ENCODE measurements at regions not wholly inside any gene's neighbourhood (a gene's known extent, or its start where the extent isn't known, plus 50 kb on each side); places are given as distances from the start of the nearest gene placed in this dataset.

DNA sequence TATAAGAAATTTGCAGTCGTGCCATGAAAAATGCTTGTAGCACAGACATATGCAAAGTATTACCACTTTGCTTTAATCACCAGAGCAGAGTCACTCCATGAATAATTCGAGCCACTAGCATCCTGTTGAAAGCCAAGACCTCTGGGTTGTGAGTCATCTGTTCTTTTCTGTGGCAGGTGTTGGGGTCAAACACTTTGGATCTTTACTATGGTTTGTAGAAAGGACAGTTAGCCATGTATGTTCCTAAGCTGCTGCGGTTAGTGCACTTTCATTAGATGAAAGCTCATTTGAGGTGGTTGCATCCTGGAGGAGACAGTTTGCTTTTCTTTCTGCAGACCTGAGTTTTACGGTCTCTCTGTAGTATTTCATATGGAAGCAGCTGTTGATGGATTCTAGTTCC is 223.7 kb downstream of the DMRT2 start:
- H3K4me3 ChIP-seq: no peak overlapping the region
- ChIA-PET CTCF (no interaction called here), POLR2A (no interaction called here)
- H3K4me2 ChIP-seq: no peak overlapping the region
- ATAC-seq (no peak), FAIRE-seq (no peak), DNase-seq (ENCODE audit: low read depth in 1 of 2, low spot score in 1 of 2) (no peak)
- no peaks in the 10 kb centered on the region for H3K9me3 ChIP-seq
- 20% methylated on average over 4 of the region's 4 CpGs for WGBS (ENCODE audit: missing lambda C conversion rate)
- H3K4me1 ChIP-seq: no peaks in the 10 kb centered on the region
- TF ChIP-seq NPAS2 (CRISPR knock-in tag; IDR thresholded peaks at IDR 0.05; ENCODE audit: borderline replicate concordance): no peak
- no peak for TF ChIP-seq RAD21 (conservative IDR thresholded peaks at IDR 0.05 in 1 of 2, IDR thresholded peaks at IDR 0.05 in 1 of 2)
- TF ChIP-seq, protein P1, sequence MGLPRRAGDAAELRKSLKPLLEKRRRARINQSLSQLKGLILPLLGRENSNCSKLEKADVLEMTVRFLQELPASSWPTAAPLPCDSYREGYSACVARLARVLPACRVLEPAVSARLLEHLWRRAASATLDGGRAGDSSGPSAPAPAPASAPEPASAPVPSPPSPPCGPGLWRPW (IDR thresholded peaks at IDR 0.05): no peak
- no peak for TF ChIP-seq ZC3H11A (IDR thresholded peaks at IDR 0.05)
- no peak for TF ChIP-seq RNF2 (IDR thresholded peaks at IDR 0.05; ENCODE audit: borderline replicate concordance, low read depth)
- TF ChIP-seq, protein P2, sequence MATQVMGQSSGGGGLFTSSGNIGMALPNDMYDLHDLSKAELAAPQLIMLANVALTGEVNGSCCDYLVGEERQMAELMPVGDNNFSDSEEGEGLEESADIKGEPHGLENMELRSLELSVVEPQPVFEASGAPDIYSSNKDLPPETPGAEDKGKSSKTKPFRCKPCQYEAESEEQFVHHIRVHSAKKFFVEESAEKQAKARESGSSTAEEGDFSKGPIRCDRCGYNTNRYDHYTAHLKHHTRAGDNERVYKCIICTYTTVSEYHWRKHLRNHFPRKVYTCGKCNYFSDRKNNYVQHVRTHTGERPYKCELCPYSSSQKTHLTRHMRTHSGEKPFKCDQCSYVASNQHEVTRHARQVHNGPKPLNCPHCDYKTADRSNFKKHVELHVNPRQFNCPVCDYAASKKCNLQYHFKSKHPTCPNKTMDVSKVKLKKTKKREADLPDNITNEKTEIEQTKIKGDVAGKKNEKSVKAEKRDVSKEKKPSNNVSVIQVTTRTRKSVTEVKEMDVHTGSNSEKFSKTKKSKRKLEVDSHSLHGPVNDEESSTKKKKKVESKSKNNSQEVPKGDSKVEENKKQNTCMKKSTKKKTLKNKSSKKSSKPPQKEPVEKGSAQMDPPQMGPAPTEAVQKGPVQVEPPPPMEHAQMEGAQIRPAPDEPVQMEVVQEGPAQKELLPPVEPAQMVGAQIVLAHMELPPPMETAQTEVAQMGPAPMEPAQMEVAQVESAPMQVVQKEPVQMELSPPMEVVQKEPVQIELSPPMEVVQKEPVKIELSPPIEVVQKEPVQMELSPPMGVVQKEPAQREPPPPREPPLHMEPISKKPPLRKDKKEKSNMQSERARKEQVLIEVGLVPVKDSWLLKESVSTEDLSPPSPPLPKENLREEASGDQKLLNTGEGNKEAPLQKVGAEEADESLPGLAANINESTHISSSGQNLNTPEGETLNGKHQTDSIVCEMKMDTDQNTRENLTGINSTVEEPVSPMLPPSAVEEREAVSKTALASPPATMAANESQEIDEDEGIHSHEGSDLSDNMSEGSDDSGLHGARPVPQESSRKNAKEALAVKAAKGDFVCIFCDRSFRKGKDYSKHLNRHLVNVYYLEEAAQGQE (IDR thresholded peaks at IDR 0.05): no peak
- TF ChIP-seq JUNB (IDR thresholded peaks at IDR 0.05): no peak
- no peak for TF ChIP-seq JUN (IDR thresholded peaks at IDR 0.05)
- TF ChIP-seq ZNF302 (CRISPR knock-in tag; IDR thresholded peaks at IDR 0.05): no peak
- TF ChIP-seq RFX5 (IDR thresholded peaks at IDR 0.05): no peak
- TF ChIP-seq CHD4 (IDR thresholded peaks at IDR 0.05; ENCODE audit: borderline replicate concordance): no peak
- H3K27ac ChIP-seq: no peak overlapping the region

DNA sequence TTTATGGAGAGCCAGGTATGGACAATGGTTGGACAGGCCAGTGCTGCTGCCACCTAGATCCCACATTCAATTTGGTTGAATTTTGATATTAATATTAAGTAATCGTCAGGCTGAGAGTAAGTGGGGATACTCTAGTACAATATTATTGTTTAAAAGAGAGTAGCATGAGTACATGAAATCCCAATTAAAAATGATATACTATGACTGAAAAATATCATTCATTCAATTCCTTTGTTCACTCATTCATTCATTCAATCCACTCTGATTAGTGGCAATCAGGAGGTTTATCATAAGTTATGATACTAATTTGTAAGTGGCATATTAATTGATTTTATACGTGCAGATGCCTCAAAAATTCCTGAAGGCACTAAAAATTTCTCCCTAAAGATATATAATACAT is 224.2 kb downstream of the DMRT2 start:
- no peaks in the 10 kb centered on the region for H3K9me3 ChIP-seq
- CTCF ChIA-PET: no interaction called here
- DNase-seq (ENCODE audit: low read depth in 1 of 2, low spot score in 1 of 2) (no peak), FAIRE-seq (no peak), ATAC-seq (no peak)
- POLR2A ChIA-PET: no interaction called here
- H3K4me3 ChIP-seq: no peak overlapping the region
- no peaks in the 10 kb centered on the region for H3K4me1 ChIP-seq
- H3K27ac ChIP-seq: no peak overlapping the region
- no peak overlapping the region for H3K4me2 ChIP-seq
- no peak for TF ChIP-seq RFX5 (IDR thresholded peaks at IDR 0.05)
- TF ChIP-seq CHD2 (IDR thresholded peaks at IDR 0.05; ENCODE audit: low read length, partially characterized antibody): no peak
- TF ChIP-seq SREBF2 (IDR thresholded peaks at IDR 0.05): no peak
- TF ChIP-seq, protein P3, sequence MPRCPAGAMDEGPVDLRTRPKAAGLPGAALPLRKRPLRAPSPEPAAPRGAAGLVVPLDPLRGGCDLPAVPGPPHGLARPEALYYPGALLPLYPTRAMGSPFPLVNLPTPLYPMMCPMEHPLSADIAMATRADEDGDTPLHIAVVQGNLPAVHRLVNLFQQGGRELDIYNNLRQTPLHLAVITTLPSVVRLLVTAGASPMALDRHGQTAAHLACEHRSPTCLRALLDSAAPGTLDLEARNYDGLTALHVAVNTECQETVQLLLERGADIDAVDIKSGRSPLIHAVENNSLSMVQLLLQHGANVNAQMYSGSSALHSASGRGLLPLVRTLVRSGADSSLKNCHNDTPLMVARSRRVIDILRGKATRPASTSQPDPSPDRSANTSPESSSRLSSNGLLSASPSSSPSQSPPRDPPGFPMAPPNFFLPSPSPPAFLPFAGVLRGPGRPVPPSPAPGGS (IDR thresholded peaks at IDR 0.05): no peak
- TF ChIP-seq TFCP2L1 (CRISPR knock-in tag; IDR thresholded peaks at IDR 0.05): no peak
- no peak for TF ChIP-seq EP300 (IDR thresholded peaks at IDR 0.05)
- TF ChIP-seq, protein P4, sequence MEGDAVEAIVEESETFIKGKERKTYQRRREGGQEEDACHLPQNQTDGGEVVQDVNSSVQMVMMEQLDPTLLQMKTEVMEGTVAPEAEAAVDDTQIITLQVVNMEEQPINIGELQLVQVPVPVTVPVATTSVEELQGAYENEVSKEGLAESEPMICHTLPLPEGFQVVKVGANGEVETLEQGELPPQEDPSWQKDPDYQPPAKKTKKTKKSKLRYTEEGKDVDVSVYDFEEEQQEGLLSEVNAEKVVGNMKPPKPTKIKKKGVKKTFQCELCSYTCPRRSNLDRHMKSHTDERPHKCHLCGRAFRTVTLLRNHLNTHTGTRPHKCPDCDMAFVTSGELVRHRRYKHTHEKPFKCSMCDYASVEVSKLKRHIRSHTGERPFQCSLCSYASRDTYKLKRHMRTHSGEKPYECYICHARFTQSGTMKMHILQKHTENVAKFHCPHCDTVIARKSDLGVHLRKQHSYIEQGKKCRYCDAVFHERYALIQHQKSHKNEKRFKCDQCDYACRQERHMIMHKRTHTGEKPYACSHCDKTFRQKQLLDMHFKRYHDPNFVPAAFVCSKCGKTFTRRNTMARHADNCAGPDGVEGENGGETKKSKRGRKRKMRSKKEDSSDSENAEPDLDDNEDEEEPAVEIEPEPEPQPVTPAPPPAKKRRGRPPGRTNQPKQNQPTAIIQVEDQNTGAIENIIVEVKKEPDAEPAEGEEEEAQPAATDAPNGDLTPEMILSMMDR (IDR thresholded peaks at IDR 0.05): no peak
- TF ChIP-seq, protein P5, sequence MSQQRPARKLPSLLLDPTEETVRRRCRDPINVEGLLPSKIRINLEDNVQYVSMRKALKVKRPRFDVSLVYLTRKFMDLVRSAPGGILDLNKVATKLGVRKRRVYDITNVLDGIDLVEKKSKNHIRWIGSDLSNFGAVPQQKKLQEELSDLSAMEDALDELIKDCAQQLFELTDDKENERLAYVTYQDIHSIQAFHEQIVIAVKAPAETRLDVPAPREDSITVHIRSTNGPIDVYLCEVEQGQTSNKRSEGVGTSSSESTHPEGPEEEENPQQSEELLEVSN (IDR thresholded peaks at IDR 0.05; ENCODE audit: borderline replicate concordance, low read depth): no peak
- TF ChIP-seq HEYL (CRISPR knock-in tag; IDR thresholded peaks at IDR 0.05): no peak
- WGBS (ENCODE audit: missing lambda C conversion rate): 5% methylated on average over 2 of the region's 2 CpGs

All from A549 (cell line).